H9 (cell line): ENCODE measurements at regions not wholly inside any gene's neighbourhood (a gene's known extent, or its start where the extent isn't known, plus 50 kb on each side); places are given as distances from the start of the nearest gene placed in this dataset.

Experiments used
- DNase-seq: peaks from one replicate; pipeline ENCODE4 v3.0.0-alpha.2; 2017
- H2AFZ ChIP-seq: one replicate; pipeline ENCODE4 v1.6.1; 2013; ENCODE audit warnings: mild to moderate bottlenecking, low read length, control low read depth, moderate library complexity
- H2AK5ac ChIP-seq: 2 replicates; pipeline ENCODE4 v1.6.1; 2013; ENCODE audit warnings: low read length, control low read depth, mixed read lengths; ENCODE audit not compliant: insufficient read length
- H2BK120ac ChIP-seq: one replicate; pipeline ENCODE4 v1.6.1; 2013; ENCODE audit warnings: low read depth, mild to moderate bottlenecking, low read length, control low read depth, inconsistent platforms; ENCODE audit not compliant: poor library complexity, severe bottlenecking
- H2BK12ac ChIP-seq: 2 replicates; pipeline ENCODE4 v1.6.1; 2013; ENCODE audit warnings: low read length, control low read depth, mixed read lengths, low read depth; ENCODE audit not compliant: insufficient read length
- H2BK15ac ChIP-seq: 2 replicates; pipeline ENCODE4 v1.6.1; 2013; ENCODE audit warnings: low read depth, low read length, control low read depth
- H2BK20ac ChIP-seq: one replicate; pipeline ENCODE4 v1.6.1; 2013; ENCODE audit warnings: low read depth, mild to moderate bottlenecking, low read length, control low read depth, inconsistent platforms; ENCODE audit not compliant: poor library complexity, severe bottlenecking
- H2BK5ac ChIP-seq: 2 replicates; pipeline ENCODE4 v1.6.1; 2013; ENCODE audit warnings: low read length, control low read depth, mixed read lengths; ENCODE audit not compliant: insufficient read length
- H3K14ac ChIP-seq: 2 replicates; pipeline ENCODE4 v1.6.1; 2013; ENCODE audit warnings: low read length, control low read depth; ENCODE audit not compliant: insufficient read depth
- H3K18ac ChIP-seq: 2 replicates; pipeline ENCODE4 v1.6.1; 2013; ENCODE audit warnings: low read depth, mild to moderate bottlenecking, mixed read lengths, low read length, control low read depth; ENCODE audit not compliant: insufficient read length
- H3K23ac ChIP-seq: 2 replicates; pipeline ENCODE4 v1.6.1; 2013; ENCODE audit warnings: low read length, control low read depth, mixed read lengths, low read depth; ENCODE audit not compliant: insufficient read length
- H3K23me2 ChIP-seq: 2 replicates; pipeline ENCODE4 v1.6.1; 2013; ENCODE audit warnings: low read depth, mild to moderate bottlenecking, mixed read lengths, low read length, control low read depth; ENCODE audit not compliant: insufficient read length, poor library complexity, severe bottlenecking
- H3K27ac ChIP-seq: 2 replicates; pipeline ENCODE4 v1.5.1; 2013; ENCODE audit warnings: low read length, control low read depth, mixed read lengths, low read depth; ENCODE audit not compliant: insufficient read length
- H3K27me3 ChIP-seq: 2 replicates; pipeline ENCODE4 v1.6.1; 2013; ENCODE audit warnings: low read length, control low read depth, inconsistent platforms; ENCODE audit not compliant: insufficient read depth
- H3K4ac ChIP-seq: 2 replicates; pipeline ENCODE4 v1.6.1; 2013; ENCODE audit warnings: low read depth, mild to moderate bottlenecking, control low read depth, inconsistent platforms, low read length, moderate library complexity
- H3K4me1 ChIP-seq: 2 replicates; pipeline ENCODE4 v1.6.1; 2013; ENCODE audit warnings: low read length, control low read depth, inconsistent platforms; ENCODE audit not compliant: insufficient read depth
- H3K4me2 ChIP-seq: 2 replicates; pipeline ENCODE4 v1.6.1; 2013; ENCODE audit warnings: low read length, control low read depth, mixed read lengths; ENCODE audit not compliant: insufficient read length, insufficient read depth
- H3K56ac ChIP-seq: 2 replicates; pipeline ENCODE4 v1.6.1; 2013; ENCODE audit warnings: low read depth, mild to moderate bottlenecking, mixed read lengths, low read length, control low read depth; ENCODE audit not compliant: insufficient read length
- H3K79me1 ChIP-seq: 2 replicates; pipeline ENCODE4 v1.6.1; 2013; ENCODE audit warnings: low read depth, mild to moderate bottlenecking, moderate library complexity, low read length, control low read depth, inconsistent platforms; ENCODE audit not compliant: insufficient read depth, poor library complexity, severe bottlenecking
- H3K79me2 ChIP-seq: 2 replicates; pipeline ENCODE4 v1.6.1; 2013; ENCODE audit warnings: low read length, control low read depth, inconsistent platforms; ENCODE audit not compliant: insufficient read depth
- H3K9ac ChIP-seq: 2 replicates; pipeline ENCODE4 v1.6.1; 2013; ENCODE audit warnings: low read length, control low read depth, mixed read lengths; ENCODE audit not compliant: insufficient read length; ENCODE audit errors: extremely low read depth
- H3K9me3 ChIP-seq: one replicate; pipeline ENCODE4 v1.6.1; 2013; ENCODE audit warnings: low read depth, low read length, inconsistent platforms; ENCODE audit not compliant: control insufficient read depth
- H3T11ph ChIP-seq: one replicate; pipeline ENCODE4 v1.6.1; 2013; ENCODE audit warnings: mild to moderate bottlenecking, low read length, control low read depth, inconsistent platforms
- H4K20me1 ChIP-seq: one replicate; pipeline ENCODE4 v1.6.1; 2013; ENCODE audit not compliant: control insufficient read depth, insufficient read length, insufficient read depth
- H4K5ac ChIP-seq: 2 replicates; pipeline ENCODE4 v1.6.1; 2013; ENCODE audit warnings: low read depth, mild to moderate bottlenecking, mixed read lengths, low read length, control low read depth; ENCODE audit not compliant: insufficient read length
- H4K8ac ChIP-seq: replicated peaks from 2 replicates; pipeline ENCODE4 v1.6.1; 2013; ENCODE audit warnings: low read length, control low read depth, mixed read lengths, low read depth; ENCODE audit not compliant: insufficient read length
- H4K91ac ChIP-seq: 2 replicates; pipeline ENCODE4 v1.6.1; 2013; ENCODE audit warnings: low read depth, mild to moderate bottlenecking, moderate library complexity, mixed read lengths, low read length, control low read depth; ENCODE audit not compliant: insufficient read length
- H3K27ac Mint-ChIP-seq, 3 experiments: 2 replicates in 2 of 3; 3 replicates in 1 of 3; pipeline ENCODE4 v1.8.0; 2020 to 2021; ENCODE audit warnings: mixed read lengths in 3 of 3, mild to moderate bottlenecking in 1 of 3, moderate library complexity in 1 of 3
- H3K27me3 Mint-ChIP-seq: 2 replicates; pipeline ENCODE4 v1.8.0; 2021; ENCODE audit warnings: low read depth, mild to moderate bottlenecking, moderate library complexity, mixed read lengths
- H3K36me3 Mint-ChIP-seq, 3 experiments: 2 replicates in 2 of 3; 3 replicates in 1 of 3; pipeline ENCODE4 v1.8.0; 2020 to 2021; ENCODE audit warnings: low read depth in 3 of 3, mixed read lengths in 3 of 3; ENCODE audit not compliant: insufficient read depth in 1 of 3
- H3K4me1 Mint-ChIP-seq, 2 experiments: 2 replicates each; pipeline ENCODE4 v1.8.0; 2020; ENCODE audit warnings: mixed read lengths in 2 of 2
- H3K4me3 Mint-ChIP-seq, 2 experiments: 2 replicates in 1 of 2; 3 replicates in 1 of 2; pipeline ENCODE4 v1.8.0; 2020 to 2021; ENCODE audit warnings: mild to moderate bottlenecking in 2 of 2, mixed read lengths in 2 of 2, moderate library complexity in 1 of 2
- H3K9me3 Mint-ChIP-seq, 2 experiments: 2 replicates in 1 of 2; 3 replicates in 1 of 2; pipeline ENCODE4 v1.8.0; 2020; ENCODE audit warnings: mild to moderate bottlenecking in 2 of 2, mixed read lengths in 2 of 2, moderate library complexity in 1 of 2
- WGBS: extraction: QIAGEN DNeasy Blood & Tissue Kit; methylation state at CpG from one replicate; pipeline ENCODE4 v1.1.7; 2013; ENCODE audit warnings: missing lambda C conversion rate, low lambda C conversion rate, mixed read lengths; ENCODE audit not compliant: insufficient read length; ENCODE audit errors: extremely low coverage; 5-methylcytosine and 5-hydroxymethylcytosine counted together
- TF ChIP-seq, protein P1 (sequence below): fragments of 200-600 bp; sonication (generic); conservative IDR thresholded peaks from 3 replicates; pipeline ENCODE4 v1.8.0; 2021; ENCODE audit warnings: antibody characterized with exemption, mild to moderate bottlenecking

DNA sequence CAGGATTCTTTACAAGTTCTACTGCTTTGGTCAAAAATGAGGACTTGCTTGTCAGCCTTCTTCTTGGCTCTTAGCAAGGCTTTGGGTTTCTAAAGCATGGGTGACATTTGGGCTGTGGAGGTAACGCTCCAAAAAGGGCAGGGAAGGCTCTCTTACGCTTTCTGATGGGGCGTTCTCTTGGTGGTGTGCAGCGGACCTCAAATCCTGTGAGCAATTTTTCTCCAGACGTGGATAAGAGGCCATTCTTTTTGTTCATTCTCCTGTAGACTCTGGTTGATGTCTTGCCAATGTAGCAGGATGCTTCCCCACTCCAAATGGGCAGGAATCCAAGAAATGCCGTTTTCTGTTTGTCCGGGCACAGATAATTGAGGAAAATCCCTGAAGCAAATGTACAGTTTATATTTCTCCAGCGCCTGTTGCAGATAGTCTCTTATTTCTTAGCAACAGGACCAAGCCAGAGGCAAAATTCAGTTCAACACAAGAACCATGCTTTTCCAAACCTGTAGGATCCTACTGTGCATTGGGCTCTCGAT is 138.4 kb upstream of the NFE2L3 start:
- no peak overlapping the region for H2BK15ac ChIP-seq
- H3K27ac Mint-ChIP-seq: no peak overlapping the region
- TF ChIP-seq, protein P1, sequence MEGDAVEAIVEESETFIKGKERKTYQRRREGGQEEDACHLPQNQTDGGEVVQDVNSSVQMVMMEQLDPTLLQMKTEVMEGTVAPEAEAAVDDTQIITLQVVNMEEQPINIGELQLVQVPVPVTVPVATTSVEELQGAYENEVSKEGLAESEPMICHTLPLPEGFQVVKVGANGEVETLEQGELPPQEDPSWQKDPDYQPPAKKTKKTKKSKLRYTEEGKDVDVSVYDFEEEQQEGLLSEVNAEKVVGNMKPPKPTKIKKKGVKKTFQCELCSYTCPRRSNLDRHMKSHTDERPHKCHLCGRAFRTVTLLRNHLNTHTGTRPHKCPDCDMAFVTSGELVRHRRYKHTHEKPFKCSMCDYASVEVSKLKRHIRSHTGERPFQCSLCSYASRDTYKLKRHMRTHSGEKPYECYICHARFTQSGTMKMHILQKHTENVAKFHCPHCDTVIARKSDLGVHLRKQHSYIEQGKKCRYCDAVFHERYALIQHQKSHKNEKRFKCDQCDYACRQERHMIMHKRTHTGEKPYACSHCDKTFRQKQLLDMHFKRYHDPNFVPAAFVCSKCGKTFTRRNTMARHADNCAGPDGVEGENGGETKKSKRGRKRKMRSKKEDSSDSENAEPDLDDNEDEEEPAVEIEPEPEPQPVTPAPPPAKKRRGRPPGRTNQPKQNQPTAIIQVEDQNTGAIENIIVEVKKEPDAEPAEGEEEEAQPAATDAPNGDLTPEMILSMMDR: no peak
- no peaks in the 10 kb centered on the region for H3K79me2 ChIP-seq
- no CpG with 5 or more reads among the region's 9 CpGs for WGBS
- H3K14ac ChIP-seq: no peak overlapping the region
- no peak overlapping the region for H3K27ac ChIP-seq
- peaks cover 62 to 68% of the 10 kb centered on the region in 2 experiments for H3K9me3 Mint-ChIP-seq
- no peak overlapping the region for H2BK5ac ChIP-seq
- H2AK5ac ChIP-seq: no peak overlapping the region
- peaks cover 8% of the 10 kb centered on the region for H3K9me3 ChIP-seq
- no peak overlapping the region for H3K23ac ChIP-seq
- H3K36me3 Mint-ChIP-seq: peaks cover 26 to 55% (median 28%) of the 10 kb centered on the region in 3 experiments
- no peaks in the 10 kb centered on the region for H3K79me1 ChIP-seq
- H4K91ac ChIP-seq: no peak overlapping the region
- peaks cover 49% of the 10 kb centered on the region for H3K27me3 Mint-ChIP-seq
- no peaks in the 10 kb centered on the region for H4K20me1 ChIP-seq
- H3T11ph ChIP-seq: no peak overlapping the region
- H3K4me1 ChIP-seq: no peaks in the 10 kb centered on the region
- H3K23me2 ChIP-seq: no peaks in the 10 kb centered on the region
- H3K4ac ChIP-seq: no peak overlapping the region
- no peak overlapping the region for H3K56ac ChIP-seq
- H3K4me2 ChIP-seq: no peak overlapping the region
- DNase-seq: no peak
- no peaks in the 10 kb centered on the region; the same call in 1 of the 2 replicates for H3K27me3 ChIP-seq
- H4K5ac ChIP-seq: no peak overlapping the region
- no peak overlapping the region for H2BK120ac ChIP-seq
- no peak overlapping the region for H4K8ac ChIP-seq
- H3K4me3 Mint-ChIP-seq: no peak overlapping the region
- H2BK12ac ChIP-seq: no peak overlapping the region
- peaks cover 7 to 12% of the 10 kb centered on the region in 2 experiments for H3K4me1 Mint-ChIP-seq
- H3K18ac ChIP-seq: no peak overlapping the region
- H3K9ac ChIP-seq: no peak overlapping the region
- H2AFZ ChIP-seq: no peak overlapping the region
- H2BK20ac ChIP-seq: no peak overlapping the region
